Inferior parietal cortex (tissue), 1 donor: ENCODE measurements at regions not wholly inside any gene's neighbourhood (a gene's known extent, or its start where the extent isn't known, plus 50 kb on each side); places are given as distances from the start of the nearest gene placed in this dataset.
"Not testable (repeated sequence)": the region's sequence is repeated elsewhere in the genome, so short reads cannot be mapped to it uniquely, and the experiment has no call there.

Experiments
- DNase-seq: peaks from one replicate; pipeline ENCODE4 v3.0.0-alpha.2; 2016; ENCODE audit errors: extremely low spot score

DNA sequence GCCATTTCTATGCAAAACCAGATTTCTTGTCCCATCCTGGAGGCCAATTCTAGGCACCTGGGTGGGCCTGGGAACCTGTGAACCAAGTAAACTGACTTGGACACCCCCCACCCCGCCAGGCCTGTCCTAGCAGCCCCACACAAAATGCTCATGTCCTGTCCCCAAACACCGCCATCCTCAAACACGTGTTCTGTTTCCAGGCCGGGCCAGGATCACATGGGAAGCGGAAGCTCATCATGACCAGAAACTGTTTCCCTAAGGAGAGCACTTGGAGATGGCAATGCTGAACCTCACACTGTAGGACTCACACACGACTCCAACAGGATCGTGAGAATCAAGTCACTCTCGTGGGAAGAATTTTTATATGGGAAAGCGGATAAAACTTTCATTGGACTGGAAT lies 78.7 kb upstream of the DRD5 start:
- not testable (repeated sequence) for DNase-seq

DNA sequence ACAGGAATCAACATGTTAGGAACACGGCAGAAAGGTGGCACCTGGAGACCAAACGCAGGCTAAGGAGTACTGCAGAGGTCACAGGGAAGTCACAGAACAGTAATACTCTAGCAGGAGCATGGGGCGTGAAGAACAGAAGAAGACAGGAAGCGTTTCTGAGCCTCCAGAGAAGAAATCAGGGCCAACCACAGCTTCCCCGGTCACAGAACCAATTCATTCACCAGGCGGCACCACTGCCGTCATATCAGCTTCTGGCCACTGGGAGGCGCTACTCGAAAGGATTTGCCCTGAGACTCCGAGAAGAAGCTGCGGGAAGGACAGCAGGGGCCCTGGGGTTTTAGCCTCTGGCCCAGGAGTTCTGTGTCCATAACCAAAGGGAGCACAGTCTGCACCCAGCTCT lies 78.0 kb upstream of the DRD5 start:
- DNase-seq, result peak; percentile 55

DNA sequence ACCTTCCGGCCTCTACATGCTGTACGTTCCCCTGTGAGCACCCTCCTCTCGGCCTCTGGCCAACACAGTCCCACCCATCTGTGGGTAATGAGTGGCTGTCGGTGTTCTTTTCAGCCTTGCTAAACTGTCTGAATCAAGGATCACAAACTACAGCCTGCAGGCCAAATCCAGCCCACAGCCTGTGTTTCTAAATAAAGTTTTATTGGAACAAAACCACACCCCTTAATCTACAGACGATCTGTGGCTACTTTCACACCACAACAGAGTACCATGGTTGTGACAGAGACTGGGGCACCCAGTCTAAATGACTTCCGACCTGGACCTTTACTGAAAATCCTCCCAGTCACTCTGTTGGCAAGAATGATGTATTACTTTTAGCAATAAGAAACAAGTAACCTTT lies 77.3 kb upstream of the DRD5 start:
- not testable (repeated sequence) for DNase-seq

DNA sequence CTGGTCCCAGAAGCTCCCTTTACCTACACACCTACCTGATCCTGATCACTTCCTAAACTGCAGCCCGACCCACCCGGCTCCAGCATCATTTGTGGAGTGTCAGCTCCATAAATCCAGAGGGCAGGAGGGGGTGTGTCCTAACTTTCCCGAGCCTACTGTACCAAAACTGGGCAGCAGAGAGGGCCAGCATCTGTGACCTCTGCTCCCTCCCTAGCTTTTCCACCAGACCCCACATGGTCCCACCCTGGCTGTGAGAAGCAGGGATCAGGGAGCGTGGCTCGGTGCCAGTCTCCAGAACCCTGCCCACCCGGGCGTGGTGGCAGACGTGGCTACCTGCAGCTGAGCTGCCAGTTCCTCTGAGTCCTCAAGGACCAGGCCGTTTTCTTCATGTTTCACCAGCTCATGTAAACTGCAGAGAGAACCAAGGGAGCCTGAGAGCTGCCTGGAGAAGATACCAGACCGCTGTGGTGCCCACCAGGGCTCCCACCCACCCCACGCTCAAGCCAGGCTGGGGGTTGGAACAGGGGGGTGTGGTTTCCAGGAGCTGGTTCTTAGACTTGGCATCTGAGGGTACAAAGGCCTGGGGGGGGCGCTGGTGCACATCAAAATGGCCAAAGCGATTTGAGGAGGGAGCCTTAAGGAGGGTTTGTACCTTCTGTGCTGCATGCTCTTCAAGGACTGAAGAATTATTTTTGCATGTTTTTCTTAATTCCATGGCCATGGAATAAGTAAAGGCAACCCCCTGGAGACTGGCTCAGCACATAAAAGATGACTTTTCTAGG lies 76.7 kb upstream of the DRD5 start:
- DNase-seq, result no peak

DNA sequence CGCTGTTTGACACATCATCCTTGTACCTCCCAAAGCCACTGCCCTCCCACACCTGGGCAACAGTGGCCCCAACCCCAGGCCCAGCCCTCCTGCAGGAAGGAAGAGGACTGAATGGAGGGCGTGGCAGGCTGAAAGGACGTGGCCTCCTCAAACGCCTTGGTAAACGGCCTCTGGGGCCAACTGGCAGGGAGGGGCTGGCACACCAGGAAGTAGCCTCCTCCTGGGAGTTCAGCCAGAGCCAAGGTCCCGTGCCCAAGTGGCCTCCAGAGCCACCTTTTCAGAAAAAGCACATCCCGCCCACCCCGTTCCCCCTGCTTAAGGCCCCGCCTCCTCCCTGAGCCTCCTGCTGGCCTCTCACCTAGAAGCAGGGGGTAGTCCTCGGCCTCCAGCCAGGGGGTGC lies 74.2 kb upstream of the DRD5 start:
- DNase-seq, result not testable (repeated sequence)

DNA sequence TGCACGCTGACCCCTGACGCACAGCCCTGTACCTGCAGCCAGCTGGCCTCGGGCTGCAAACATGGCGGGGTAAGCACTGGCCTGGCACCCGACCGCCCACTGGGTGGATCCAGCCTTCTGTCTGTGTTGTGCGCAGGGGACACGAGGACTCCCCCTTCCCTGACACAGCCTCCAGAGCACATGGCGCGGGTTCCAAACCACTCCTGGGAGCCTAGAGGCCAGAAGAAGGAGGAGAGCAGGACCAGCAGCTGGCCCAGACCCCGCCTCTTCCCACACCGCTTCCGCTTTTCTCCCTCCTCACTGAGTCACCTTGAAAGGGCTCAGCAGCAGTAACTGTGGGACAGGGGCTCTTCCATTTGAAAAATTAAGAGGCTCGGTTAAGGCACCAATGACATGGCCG lies 73.5 kb upstream of the DRD5 start:
- DNase-seq, result not testable (repeated sequence)

DNA sequence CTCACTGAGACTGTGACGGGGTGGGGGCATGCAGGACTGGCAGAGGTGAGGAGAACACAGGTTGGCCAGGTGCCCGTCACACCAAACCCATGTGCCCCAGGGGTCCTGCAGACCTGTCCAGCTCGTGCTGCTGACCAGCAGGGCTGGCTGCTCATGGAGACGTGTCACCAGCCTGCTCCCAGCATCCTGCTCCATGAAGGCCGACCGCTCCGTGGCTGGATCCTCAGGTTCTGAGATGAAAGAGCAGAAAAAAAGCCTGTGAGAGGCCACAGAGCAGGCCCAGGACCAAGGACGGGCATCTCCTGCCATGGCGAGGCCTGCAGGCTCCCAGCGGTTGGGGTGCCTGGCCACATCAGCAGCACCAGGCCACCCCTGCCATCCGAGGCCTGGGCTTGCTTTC lies 71.7 kb upstream of the DRD5 start:
- no peak for DNase-seq

DNA sequence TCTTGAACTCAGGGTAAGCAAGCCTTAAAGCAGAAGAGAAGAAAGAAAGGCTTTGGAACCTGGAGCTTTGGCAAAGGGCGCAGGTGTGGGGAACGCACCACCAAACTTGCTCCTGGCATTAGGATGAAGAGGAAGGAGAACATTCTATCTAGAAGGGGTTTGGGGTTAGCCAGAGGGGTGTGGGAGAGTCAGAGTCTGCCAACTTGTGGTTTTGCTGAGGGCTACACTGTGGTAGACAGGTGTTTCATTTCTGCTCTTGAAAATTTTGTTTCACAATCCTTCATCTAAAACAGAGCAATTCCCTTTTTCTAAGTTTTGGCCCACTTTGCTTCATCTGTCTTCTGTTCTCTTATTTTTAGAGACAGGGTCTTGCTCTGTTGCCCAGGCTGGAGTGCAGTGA lies 66.2 kb upstream of the DRD5 start:
- DNase-seq, result not testable (repeated sequence)

DNA sequence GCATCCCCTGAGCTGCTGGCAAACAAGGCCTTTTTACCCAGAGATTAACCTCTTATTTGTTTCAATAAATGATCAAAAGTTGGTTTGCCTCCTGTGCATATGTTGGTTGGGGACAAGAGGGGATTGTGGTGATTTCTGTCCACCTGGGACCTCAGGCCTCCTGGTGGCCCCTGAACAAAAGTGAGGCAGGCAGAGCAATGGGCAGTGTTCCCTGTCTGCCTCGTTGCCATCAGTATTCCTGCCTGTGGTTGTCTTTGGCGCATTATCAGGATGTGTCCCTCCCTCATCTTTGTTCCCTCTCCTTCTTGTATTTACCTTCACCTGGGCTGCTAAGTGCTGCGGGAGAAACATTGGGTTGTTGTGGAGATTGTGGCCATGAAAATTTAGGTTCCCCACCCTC lies 65.3 kb upstream of the DRD5 start:
- DNase-seq, result no peak

DNA sequence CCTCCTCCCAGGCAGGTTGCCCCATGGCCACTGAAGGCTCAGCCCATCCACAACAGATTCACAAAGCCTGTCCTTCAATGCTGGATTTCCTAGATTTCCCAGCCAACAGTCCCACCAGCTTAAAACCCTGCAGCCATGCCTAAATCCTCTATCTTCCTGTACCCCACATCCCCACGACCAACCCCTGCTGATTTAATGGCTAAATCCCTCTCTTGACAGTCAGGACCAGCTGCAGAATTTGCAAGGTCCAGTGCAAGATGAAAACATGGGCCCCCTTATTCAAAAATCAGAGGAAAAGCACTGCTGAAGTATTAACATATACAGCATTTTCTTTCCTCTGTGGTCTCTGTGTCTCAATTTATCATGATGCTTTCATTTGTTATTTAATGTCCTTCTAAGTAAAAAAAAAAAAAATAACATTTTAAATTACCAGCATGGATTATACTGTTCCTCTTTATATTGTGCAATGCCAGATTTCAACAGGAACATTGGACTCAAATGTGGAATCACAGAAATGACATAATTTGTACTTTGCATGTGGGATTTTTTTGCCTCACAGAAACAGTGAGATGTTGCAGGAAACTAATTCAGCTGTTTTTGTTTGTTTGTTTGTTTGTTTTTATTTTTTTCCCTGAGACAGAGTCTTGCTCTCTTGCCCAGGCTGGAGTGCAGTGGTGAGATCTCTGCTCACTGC lies 63.0 kb upstream of the DRD5 start:
- DNase-seq, result not testable (repeated sequence)

DNA sequence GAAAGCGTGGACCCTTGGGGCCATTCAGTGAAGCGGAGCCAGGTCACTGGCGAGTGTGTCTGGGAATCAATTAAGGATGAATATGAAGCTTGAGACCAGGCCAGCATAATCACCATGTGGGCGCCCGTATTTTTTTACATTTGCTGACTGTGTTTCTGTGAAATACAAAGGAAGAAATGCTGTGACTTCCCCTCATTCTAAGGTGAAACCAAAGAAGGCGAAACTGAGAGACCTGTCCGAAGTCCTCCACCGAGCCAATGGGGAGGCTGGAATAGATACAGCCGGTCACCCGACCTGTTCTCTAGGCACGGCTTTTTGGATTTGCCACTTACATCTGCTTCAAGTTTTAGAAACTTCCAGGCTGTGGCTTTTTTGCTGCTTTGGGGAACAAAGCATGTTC lies 59.3 kb upstream of the DRD5 start:
- DNase-seq, result not testable (repeated sequence)
